ENCODE measurements at regions not wholly inside any gene's neighbourhood (a gene's known extent, or its start where the extent isn't known, plus 50 kb on each side); places are given as distances from the start of the nearest gene placed in this dataset.

DNA sequence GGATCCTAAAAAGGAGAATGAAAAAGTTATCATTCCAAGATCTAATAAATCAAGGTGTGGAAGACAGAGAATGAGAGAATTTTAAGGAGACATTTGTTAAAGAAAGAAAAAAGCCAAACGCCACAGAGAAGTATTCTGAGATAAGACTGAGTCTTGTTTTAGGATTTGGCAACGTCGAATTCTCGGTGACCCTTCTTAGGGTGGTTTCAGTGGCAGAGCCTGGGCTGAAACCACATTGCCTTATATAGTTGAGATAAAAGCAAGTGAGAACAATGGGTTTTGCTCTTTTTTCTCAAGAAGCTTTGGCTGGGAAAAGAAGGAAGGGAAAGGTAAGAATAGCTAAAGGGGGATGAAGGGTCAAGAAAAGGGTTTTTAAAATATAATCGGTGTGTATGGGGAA is 209.4 kb downstream of the VEGFC start:
- POLR2A ChIA-PET, result no interaction called here
- DNase-seq (ENCODE audit: extremely low spot score), result no peak
- TF ChIP-seq ZNF384 (IDR thresholded peaks at IDR 0.05) (no peak), CTBP1 (IDR thresholded peaks at IDR 0.05; ENCODE audit: borderline replicate concordance) (no peak), SUZ12 (IDR thresholded peaks at IDR 0.05) (no peak), FOXK2 (IDR thresholded peaks at IDR 0.05) (no peak), FOXM1 (IDR thresholded peaks at IDR 0.05; ENCODE audit: borderline replicate concordance) (no peak), LEF1 (IDR thresholded peaks at IDR 0.05; ENCODE audit: borderline replicate concordance) (no peak), NFRKB (IDR thresholded peaks at IDR 0.05) (no peak), L3MBTL2 (conservative IDR thresholded peaks at IDR 0.05) (no peak), TARDBP (IDR thresholded peaks at IDR 0.05) (no peak), ARNT (IDR thresholded peaks at IDR 0.05) (no peak), SP1 (IDR thresholded peaks at IDR 0.05) (no peak), FOXA1 (IDR thresholded peaks at IDR 0.05) (no peak)
- CTCF ChIA-PET, result no interaction called here

DNA sequence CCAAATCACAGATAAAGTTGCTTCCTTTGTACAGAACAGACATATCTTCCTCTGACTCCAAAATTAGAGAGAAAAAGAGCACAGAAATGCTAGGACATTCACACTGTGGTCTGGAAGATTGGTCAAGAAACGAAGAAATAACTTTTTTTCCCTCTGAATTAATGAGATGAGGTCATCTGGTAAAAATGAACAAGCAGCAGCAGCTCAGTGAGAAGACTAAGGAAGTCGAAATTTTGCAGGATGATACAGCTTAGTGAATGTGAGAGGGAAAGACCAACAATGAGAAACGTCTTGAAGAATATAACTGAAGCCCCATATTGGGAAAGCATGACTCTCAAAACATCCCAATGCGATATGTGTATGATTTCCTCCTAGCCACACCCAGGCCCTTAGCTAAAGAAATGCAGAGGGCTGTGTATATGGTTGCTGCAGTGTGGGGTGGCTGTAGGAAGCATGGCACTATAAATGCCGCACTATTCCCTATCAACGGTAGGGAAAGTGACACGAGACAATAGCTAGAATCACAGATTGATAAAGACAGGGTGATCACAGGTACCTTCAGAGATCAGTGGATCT is 208.6 kb downstream of the VEGFC start:
- no peak for TF ChIP-seq CTBP1 (IDR thresholded peaks at IDR 0.05; ENCODE audit: borderline replicate concordance)
- no peak for TF ChIP-seq TARDBP (IDR thresholded peaks at IDR 0.05)
- no peak for TF ChIP-seq PKNOX1 (IDR thresholded peaks at IDR 0.05)
- TF ChIP-seq ARNT (IDR thresholded peaks at IDR 0.05), result no peak
- ChIA-PET CTCF (interaction anchor here (0.8 kb wide), 1 partner anchor 635 kb away, joined by 4 read pairs; no protein-coding TSS in a partner anchor), POLR2A (no interaction called here)
- no peak for DNase-seq (ENCODE audit: extremely low spot score)

DNA sequence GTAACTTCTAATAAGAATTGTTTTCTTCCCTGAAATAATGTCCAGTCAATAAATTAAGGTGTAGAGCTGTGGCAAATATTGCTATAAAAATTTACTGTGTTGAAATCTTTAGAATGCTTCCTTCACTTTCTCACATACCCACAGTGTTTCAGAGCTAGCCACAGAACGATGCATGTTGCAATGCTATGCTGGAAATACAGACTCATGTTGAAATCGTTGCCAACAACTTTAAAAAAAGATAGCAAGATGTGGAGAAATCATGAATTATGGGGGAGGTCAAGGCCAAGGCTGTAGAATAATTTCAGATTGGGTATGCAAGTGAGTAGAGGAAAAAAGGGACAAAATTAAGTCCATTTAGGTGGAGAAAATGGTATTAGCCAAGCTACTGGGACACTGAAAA is 204.8 kb downstream of the VEGFC start:
- ChIA-PET POLR2A (no interaction called here), CTCF (no interaction called here)
- TF ChIP-seq PKNOX1 (IDR thresholded peaks at IDR 0.05), result no peak
- no peak for TF ChIP-seq L3MBTL2 (conservative IDR thresholded peaks at IDR 0.05)
- no peak for TF ChIP-seq ELF4 (IDR thresholded peaks at IDR 0.05)
- TF ChIP-seq FOXM1 (IDR thresholded peaks at IDR 0.05; ENCODE audit: borderline replicate concordance), result no peak
- TF ChIP-seq TARDBP (IDR thresholded peaks at IDR 0.05), result no peak
- no peak for TF ChIP-seq NFRKB (IDR thresholded peaks at IDR 0.05)
- no peak for TF ChIP-seq SP1 (IDR thresholded peaks at IDR 0.05)
- no peak for TF ChIP-seq BHLHE40 (IDR thresholded peaks at IDR 0.05; ENCODE audit: borderline replicate concordance)
- TF ChIP-seq ZNF384 (IDR thresholded peaks at IDR 0.05), result no peak
- no peak for TF ChIP-seq FOXK2 (IDR thresholded peaks at IDR 0.05)
- no peak for TF ChIP-seq FOXA1 (IDR thresholded peaks at IDR 0.05)
- DNase-seq (ENCODE audit: extremely low spot score), result no peak

- POLR2A ChIA-PET, result no interaction called here
- CTCF ChIA-PET, result no interaction called here
These were observed 204.3 kb downstream of the VEGFC start for GRCh38 chr4:176588436-176588835.

GRCh38 chr4:176592976-176593670 is 199.6 kb downstream of the VEGFC start:
- TF ChIP-seq BHLHE40 (IDR thresholded peaks at IDR 0.05; ENCODE audit: borderline replicate concordance) (no peak), FOXK2 (IDR thresholded peaks at IDR 0.05) (no peak), PKNOX1 (IDR thresholded peaks at IDR 0.05) (no peak), LEF1 (IDR thresholded peaks at IDR 0.05; ENCODE audit: borderline replicate concordance) (no peak), L3MBTL2 (conservative IDR thresholded peaks at IDR 0.05) (no peak), FOXM1 (IDR thresholded peaks at IDR 0.05; ENCODE audit: borderline replicate concordance) (no peak), SP1 (IDR thresholded peaks at IDR 0.05) (no peak), NFRKB (IDR thresholded peaks at IDR 0.05) (no peak), ELF4 (IDR thresholded peaks at IDR 0.05) (no peak), FOXA1 (IDR thresholded peaks at IDR 0.05) (no peak), HDGF (IDR thresholded peaks at IDR 0.05; ENCODE audit: borderline replicate concordance) (no peak), TARDBP (IDR thresholded peaks at IDR 0.05) (no peak), SUZ12 (IDR thresholded peaks at IDR 0.05) (no peak), CTBP1 (IDR thresholded peaks at IDR 0.05; ENCODE audit: borderline replicate concordance) (no peak), ARNT (IDR thresholded peaks at IDR 0.05) (no peak), ZNF384 (IDR thresholded peaks at IDR 0.05) (no peak)
- CTCF ChIA-PET, result no interaction called here
- POLR2A ChIA-PET, result no interaction called here
- no peak for DNase-seq (ENCODE audit: extremely low spot score)

More at GRCh38 chr4:176588436-176588835, 204.3 kb downstream of the VEGFC start:
- TF ChIP-seq CTBP1 (IDR thresholded peaks at IDR 0.05; ENCODE audit: borderline replicate concordance), result no peak
- TF ChIP-seq ARNT (IDR thresholded peaks at IDR 0.05), result no peak
- TF ChIP-seq BHLHE40 (IDR thresholded peaks at IDR 0.05; ENCODE audit: borderline replicate concordance), result no peak
- no peak for TF ChIP-seq SUZ12 (IDR thresholded peaks at IDR 0.05)
- TF ChIP-seq LEF1 (IDR thresholded peaks at IDR 0.05; ENCODE audit: borderline replicate concordance), result no peak
- TF ChIP-seq L3MBTL2 (conservative IDR thresholded peaks at IDR 0.05), result no peak
- TF ChIP-seq HDGF (IDR thresholded peaks at IDR 0.05; ENCODE audit: borderline replicate concordance), result no peak
- no peak for DNase-seq (ENCODE audit: extremely low spot score)

GRCh38 chr4:176593943-176594342 is 198.8 kb downstream of the VEGFC start:
- no peak for TF ChIP-seq FOXA1 (IDR thresholded peaks at IDR 0.05)
- TF ChIP-seq ELF4 (IDR thresholded peaks at IDR 0.05), result no peak
- TF ChIP-seq TARDBP (IDR thresholded peaks at IDR 0.05), result no peak
- no peak for TF ChIP-seq LEF1 (IDR thresholded peaks at IDR 0.05; ENCODE audit: borderline replicate concordance)
- no peak for TF ChIP-seq ZNF384 (IDR thresholded peaks at IDR 0.05)
- no peak for TF ChIP-seq FOXK2 (IDR thresholded peaks at IDR 0.05)
- TF ChIP-seq NFRKB (IDR thresholded peaks at IDR 0.05), result no peak
- TF ChIP-seq SUZ12 (IDR thresholded peaks at IDR 0.05), result no peak
- TF ChIP-seq ARNT (IDR thresholded peaks at IDR 0.05), result no peak
- TF ChIP-seq FOXM1 (IDR thresholded peaks at IDR 0.05; ENCODE audit: borderline replicate concordance), result no peak
- no peak for TF ChIP-seq HDGF (IDR thresholded peaks at IDR 0.05; ENCODE audit: borderline replicate concordance)
- no peak for TF ChIP-seq SP1 (IDR thresholded peaks at IDR 0.05)
- no peak for TF ChIP-seq PKNOX1 (IDR thresholded peaks at IDR 0.05)
- TF ChIP-seq CTBP1 (IDR thresholded peaks at IDR 0.05; ENCODE audit: borderline replicate concordance), result no peak
- POLR2A ChIA-PET, result no interaction called here
- CTCF ChIA-PET, result no interaction called here
- no peak for DNase-seq (ENCODE audit: extremely low spot score)

Data from HEK293T (cell line).